Body of pancreas (tissue), 4 donors: ENCODE measurements at regions not wholly inside any gene's neighbourhood (a gene's known extent, or its start where the extent isn't known, plus 50 kb on each side); places are given as distances from the start of the nearest gene placed in this dataset.

Experiments used
- CTCF ChIP-seq, 7 experiments: fragments of 450-650 bp in 4 of 7; fragments of 200-600 bp in 3 of 7; sonication (generic) in 3 of 7; IDR thresholded peaks; one replicate each; pipeline ENCODE4 v1.5.1; 2016 to 2019; ENCODE audit warnings: antibody characterized with exemption in 7 of 7
- POLR2A ChIP-seq, 3 donors: fragments of 450-650 bp; IDR thresholded peaks; one replicate each; pipeline ENCODE4 v1.6.1; 2016; ENCODE audit warnings: antibody characterized with exemption in 3 of 3, mild to moderate bottlenecking in 2 of 3

- TF ChIP-seq CTCF (IDR thresholded peaks at IDR 0.05): no peak
- no peak for TF ChIP-seq POLR2A (IDR thresholded peaks at IDR 0.05)
These were observed 132.4 kb upstream of the FBXL4 start for GRCh38 chr6:99080191-99080590.
